ENCODE measurements at regions not wholly inside any gene's neighbourhood (a gene's known extent, or its start where the extent isn't known, plus 50 kb on each side); places are given as distances from the start of the nearest gene placed in this dataset.

DNA sequence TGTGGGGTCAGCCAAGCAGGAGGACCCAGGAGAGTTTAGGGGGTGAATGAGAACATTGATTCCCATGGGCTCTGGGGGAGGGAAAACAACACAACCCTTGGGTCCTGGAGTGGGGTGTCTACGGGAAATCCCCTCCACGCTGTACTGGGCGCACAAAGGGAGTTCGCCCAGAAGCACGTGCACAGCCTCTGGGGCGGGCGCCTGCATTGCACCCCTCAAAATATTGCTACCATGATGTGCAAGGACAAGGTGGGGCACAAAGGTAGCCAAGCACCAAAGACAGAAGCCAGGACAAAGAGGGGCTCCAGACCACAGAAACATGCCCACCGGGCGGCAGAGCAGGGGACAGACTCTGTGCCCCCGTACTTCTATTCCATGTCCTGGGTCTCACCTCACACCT is 74.9 kb upstream of the EIF5 start:
- TF ChIP-seq POLR2A (IDR thresholded peaks at IDR 0.05) (no peak), CTCF (IDR thresholded peaks at IDR 0.05) (no peak)

All from testis (tissue), 2 donors.